Epithelial cell of esophagus (primary cell): ENCODE measurements at regions not wholly inside any gene's neighbourhood (a gene's known extent, or its start where the extent isn't known, plus 50 kb on each side); places are given as distances from the start of the nearest gene placed in this dataset.
A peak's percentile ranks its signal among the peaks of the same experiment; 100 is the strongest.

ENCODE experiments used
- DNase-seq: peaks from one replicate; pipeline ENCODE4 v3.0.0; 2010; ENCODE audit warnings: low read depth
- H3K4me3 ChIP-seq: 2 replicates; pipeline ENCODE4 v1.5.1; 2011; ENCODE audit warnings: mild to moderate bottlenecking, low read length, control low read depth
- CTCF ChIP-seq: IDR thresholded peaks from 2 replicates; pipeline ENCODE4 v1.5.1; 2011; ENCODE audit warnings: low read depth, mild to moderate bottlenecking, low read length, control low read depth, inconsistent platforms; ENCODE audit not compliant: insufficient read depth; ENCODE audit errors: missing control alignments

- no peak for TF ChIP-seq CTCF
- no peak for DNase-seq
- H3K4me3 ChIP-seq: no peak overlapping the region
Measured at GRCh38 chr5:96053063-96053735, 91.5 kb upstream of the ELL2 start.

GRCh38 chr5:96052374-96052773, 90.7 kb upstream of the ELL2 start:
- TF ChIP-seq CTCF: no peak
- H3K4me3 ChIP-seq: no peak overlapping the region
- no peak for DNase-seq

GRCh38 chr5:96051401-96051830, 89.8 kb upstream of the ELL2 start:
- H3K4me3 ChIP-seq: no peak overlapping the region
- TF ChIP-seq CTCF: no peak
- DNase-seq: no peak

GRCh38 chr5:96050273-96050880, 88.7 kb upstream of the ELL2 start:
- no peak for TF ChIP-seq CTCF
- no peak overlapping the region for H3K4me3 ChIP-seq
- DNase-seq: no peak

- no peak overlapping the region for H3K4me3 ChIP-seq
- no peak for TF ChIP-seq CTCF
- DNase-seq: peak; percentile 88
Measured at GRCh38 chr5:96049398-96050272, 88.0 kb upstream of the ELL2 start.

- no peak for DNase-seq
- TF ChIP-seq CTCF: no peak
- H3K4me3 ChIP-seq: no peak overlapping the region
Measured at GRCh38 chr5:96048763-96049162, 87.1 kb upstream of the ELL2 start.
